Fibroblast of lung (primary cell): ENCODE measurements at regions not wholly inside any gene's neighbourhood (a gene's known extent, or its start where the extent isn't known, plus 50 kb on each side); places are given as distances from the start of the nearest gene placed in this dataset.

Source experiments
- DNase-seq, 2 donors: peaks; one replicate each; pipeline versions ENCODE4 v3.0.0 to v3.0.0-alpha.2; 2010; ENCODE audit warnings: low read depth in 2 of 2
- H2AFZ ChIP-seq: 2 replicates; pipeline ENCODE4 v1.5.1; 2012; ENCODE audit warnings: low read length, control low read depth, inconsistent platforms
- H3K27ac ChIP-seq: 2 replicates; pipeline ENCODE4 v1.5.1; 2011; ENCODE audit warnings: low read length, control low read depth; ENCODE audit not compliant: insufficient read depth
- H3K27me3 ChIP-seq: 2 replicates; pipeline ENCODE4 v1.5.1; 2011; ENCODE audit warnings: mild to moderate bottlenecking, low read length; ENCODE audit not compliant: control insufficient read depth, insufficient read depth
- H3K36me3 ChIP-seq: 2 replicates; pipeline ENCODE4 v1.5.1; 2011; ENCODE audit warnings: low read length; ENCODE audit not compliant: control insufficient read depth, insufficient read depth
- H3K4me1 ChIP-seq: 2 replicates; pipeline ENCODE4 v1.5.1; 2011; ENCODE audit warnings: low read length; ENCODE audit not compliant: control insufficient read depth, insufficient read depth; ENCODE audit errors: extremely low read depth
- H3K4me2 ChIP-seq: 2 replicates; pipeline ENCODE4 v1.5.1; 2011; ENCODE audit warnings: low read length, control low read depth; ENCODE audit not compliant: insufficient read depth; ENCODE audit errors: extremely low read depth
- H3K4me3 ChIP-seq, 4 experiments: fragments of 200-600 bp in 1 of 4; sonication (generic) in 1 of 4; replicated peaks in 1 of 4; 2 replicates each; pipeline ENCODE4 v1.5.1; 2011 to 2016; ENCODE audit warnings: low read length in 4 of 4, low read depth in 3 of 4, mild to moderate bottlenecking in 3 of 4, control low read depth in 2 of 4, inconsistent platforms in 1 of 4, mixed read lengths in 1 of 4; ENCODE audit not compliant: insufficient read depth in 1 of 4; ENCODE audit errors: control extremely low read depth in 1 of 4
- H3K79me2 ChIP-seq: 2 replicates; pipeline ENCODE4 v1.5.1; 2012; ENCODE audit warnings: mild to moderate bottlenecking, low read length, inconsistent platforms; ENCODE audit not compliant: control insufficient read depth, insufficient read depth
- H3K9ac ChIP-seq: 2 replicates; pipeline ENCODE4 v1.5.1; 2011; ENCODE audit warnings: mild to moderate bottlenecking, low read length, control low read depth; ENCODE audit not compliant: insufficient read depth
- H3K9me3 ChIP-seq: 2 replicates; pipeline ENCODE4 v1.5.1; 2012; ENCODE audit warnings: low read depth, low read length; ENCODE audit not compliant: control insufficient read depth, insufficient read depth
- H4K20me1 ChIP-seq: 2 replicates; pipeline ENCODE4 v1.5.1; 2011; ENCODE audit warnings: low read length; ENCODE audit not compliant: control insufficient read depth, insufficient read depth; ENCODE audit errors: extremely low read depth
- CTCF ChIP-seq, 2 donors: IDR thresholded peaks in 1 of 2; conservative IDR thresholded peaks in 1 of 2; 1 replicate in 1 of 2; 2 replicates in 1 of 2; pipeline ENCODE4 v1.5.1; 2011 to 2012; ENCODE audit warnings: low read length in 2 of 2, control low read depth in 1 of 2, inconsistent platforms in 1 of 2, low read depth in 1 of 2, mild to moderate bottlenecking in 1 of 2
- EZH2 ChIP-seq: IDR thresholded peaks from 2 replicates; pipeline ENCODE4 v1.5.1; 2012; ENCODE audit warnings: low read length, control low read depth, mild to moderate bottlenecking; ENCODE audit errors: missing control alignments

- no peak for TF ChIP-seq CTCF (conservative IDR thresholded peaks at IDR 0.05 in 1 of 2, IDR thresholded peaks at IDR 0.05 in 1 of 2; ENCODE audit: low read depth in 1 of 2, low read length in 2 of 2)
- TF ChIP-seq EZH2: no peak
- no peak overlapping the region for H3K9ac ChIP-seq
- DNase-seq: no peak
- no peaks in the 10 kb centered on the region for H3K4me1 ChIP-seq
- H3K36me3 ChIP-seq: no peaks in the 10 kb centered on the region
- no peaks in the 10 kb centered on the region for H3K27me3 ChIP-seq
- no peak overlapping the region for H3K4me2 ChIP-seq
- no peaks in the 10 kb centered on the region for H4K20me1 ChIP-seq
- no peaks in the 10 kb centered on the region for H3K79me2 ChIP-seq
- H3K9me3 ChIP-seq: no peaks in the 10 kb centered on the region
- no peak overlapping the region for H3K4me3 ChIP-seq
- no peak overlapping the region for H3K27ac ChIP-seq
- H2AFZ ChIP-seq: no peak overlapping the region
Observed at GRCh38 chr5:82473262-82473661, 195.1 kb upstream of the RPS23 start.

GRCh38 chr5:82470185-82470994 lies 192.2 kb upstream of the RPS23 start:
- no peaks in the 10 kb centered on the region for H3K79me2 ChIP-seq

DNA sequence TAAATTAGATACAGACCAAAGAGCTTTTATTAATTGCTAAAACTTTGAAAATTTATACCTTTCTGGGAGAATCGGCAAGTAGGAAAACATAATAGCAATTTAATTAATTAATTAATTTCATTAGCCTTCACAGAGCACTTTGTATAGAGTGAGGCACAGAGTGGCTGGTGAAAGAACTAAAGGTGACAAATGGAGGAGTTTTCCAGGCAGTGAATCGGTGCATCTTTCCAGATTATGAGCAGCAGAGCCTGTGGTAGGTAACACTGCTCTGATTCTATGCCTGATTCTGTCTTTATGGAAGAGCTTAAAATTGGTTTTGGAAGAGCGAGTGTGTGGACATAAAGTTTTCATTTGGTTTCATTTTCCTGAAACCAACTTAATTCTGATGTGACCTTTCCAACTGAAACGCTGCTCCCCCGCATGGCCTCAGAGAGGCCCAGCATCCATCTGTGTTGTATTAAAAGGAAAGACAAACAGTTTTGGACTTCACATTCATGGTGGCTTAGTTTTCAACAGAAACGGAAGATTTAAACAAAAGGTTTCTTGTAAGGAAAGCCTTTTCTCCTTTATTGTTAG lies 188.9 kb upstream of the RPS23 start:
- Histone ChIP-seq H3K27me3 (no peaks in the 10 kb centered on the region), H3K27ac (no peak overlapping the region)

More at GRCh38 chr5:82470185-82470994, 192.2 kb upstream of the RPS23 start:
- no peak for TF ChIP-seq EZH2
- Histone ChIP-seq H3K36me3 (no peaks in the 10 kb centered on the region), H3K4me2 (no peak overlapping the region), H3K9ac (no peak overlapping the region), H4K20me1 (no peaks in the 10 kb centered on the region), H3K27me3 (no peaks in the 10 kb centered on the region), H2AFZ (no peak overlapping the region), H3K9me3 (no peaks in the 10 kb centered on the region), H3K27ac (no peak overlapping the region), H3K4me1 (no peaks in the 10 kb centered on the region), H3K4me3 (no peak overlapping the region)
- DNase-seq: peak in 1 of 2 donors; percentile 17

More for the DNA sequence above, 188.9 kb upstream of the RPS23 start:
- H3K4me2 ChIP-seq: peak overlapping the region; percentile 17
- TF ChIP-seq CTCF (conservative IDR thresholded peaks at IDR 0.05 in 1 of 2, IDR thresholded peaks at IDR 0.05 in 1 of 2; ENCODE audit: low read depth in 1 of 2, low read length in 2 of 2) (peak; percentile 23 to 36), EZH2 (no peak)
- peak in 1 of 2 donors; percentile 49 for DNase-seq
- no peaks in the 10 kb centered on the region for H3K9me3 ChIP-seq
- no peaks in the 10 kb centered on the region for H3K4me1 ChIP-seq
- H3K36me3 ChIP-seq: no peaks in the 10 kb centered on the region
- peak overlapping the region; percentile 35 for H2AFZ ChIP-seq
- H4K20me1 ChIP-seq: no peaks in the 10 kb centered on the region
- no peak overlapping the region for H3K9ac ChIP-seq
- H3K4me3 ChIP-seq: peak overlapping the region in 1 of 4 experiments; percentile 9
- H3K79me2 ChIP-seq: no peaks in the 10 kb centered on the region
